T-helper 17 cell (primary cell): ENCODE measurements at regions not wholly inside any gene's neighbourhood (a gene's known extent, or its start where the extent isn't known, plus 50 kb on each side); places are given as distances from the start of the nearest gene placed in this dataset.

ENCODE experiments used
- ATAC-seq: fragments of 150-1000 bp; cut with Tn5 transposase; 2 replicates; pipeline ENCODE4 v1.10.0; 2021; ENCODE audit warnings: mild to moderate bottlenecking, moderate library complexity
- DNase-seq, 3 donors: peaks; one replicate each; pipeline versions ENCODE4 v3.0.0 to v3.0.0-alpha.2; 2020 to 2021
- H3K9me3 ChIP-seq: one replicate; pipeline ENCODE4 v1.7.0; 2013; ENCODE audit warnings: low read length, mild to moderate bottlenecking; ENCODE audit not compliant: control insufficient read depth, poor library complexity, severe bottlenecking
- H3K27ac Mint-ChIP-seq: one replicate; pipeline ENCODE4 v1.8.0; 2022; ENCODE audit warnings: mild to moderate bottlenecking, moderate library complexity, mixed read lengths
- H3K27me3 Mint-ChIP-seq: one replicate; pipeline ENCODE4 v1.8.0; 2022; ENCODE audit warnings: mixed read lengths
- H3K36me3 Mint-ChIP-seq: one replicate; pipeline ENCODE4 v1.8.0; 2022; ENCODE audit warnings: low read depth, mixed read lengths
- H3K4me1 Mint-ChIP-seq: one replicate; pipeline ENCODE4 v1.8.0; 2022; ENCODE audit warnings: mild to moderate bottlenecking, mixed read lengths
- H3K4me3 Mint-ChIP-seq: one replicate; pipeline ENCODE4 v1.8.0; 2022; ENCODE audit warnings: mild to moderate bottlenecking, moderate library complexity, mixed read lengths

DNA sequence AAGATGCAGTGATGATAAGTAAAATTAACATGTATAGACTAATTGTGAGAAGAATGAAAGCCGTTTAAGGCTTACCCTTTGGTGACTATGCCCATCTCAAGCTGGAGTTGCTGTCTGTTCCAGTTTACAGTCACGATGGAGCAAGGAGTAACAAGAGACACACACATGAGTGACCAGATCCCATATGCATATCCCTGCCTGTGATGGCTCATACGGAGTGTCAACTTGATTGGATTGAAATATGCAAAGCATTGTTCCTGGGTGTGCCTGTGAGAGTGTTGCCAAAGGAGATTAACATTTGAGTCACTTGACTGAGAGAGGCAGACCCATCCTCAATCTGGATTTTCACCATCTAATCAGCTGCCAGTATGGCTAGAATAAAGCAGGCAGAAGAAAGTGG is 786.8 kb downstream of the FAM181B start:
- Mint-ChIP-seq H3K4me1 (no peaks in the 10 kb centered on the region), H3K4me3 (no peak overlapping the region), H3K27me3 (no peaks in the 10 kb centered on the region), H3K36me3 (no peaks in the 10 kb centered on the region), H3K27ac (no peak overlapping the region)
- H3K9me3 ChIP-seq, result no peaks in the 10 kb centered on the region
- no peak for DNase-seq
- no peak for ATAC-seq

DNA sequence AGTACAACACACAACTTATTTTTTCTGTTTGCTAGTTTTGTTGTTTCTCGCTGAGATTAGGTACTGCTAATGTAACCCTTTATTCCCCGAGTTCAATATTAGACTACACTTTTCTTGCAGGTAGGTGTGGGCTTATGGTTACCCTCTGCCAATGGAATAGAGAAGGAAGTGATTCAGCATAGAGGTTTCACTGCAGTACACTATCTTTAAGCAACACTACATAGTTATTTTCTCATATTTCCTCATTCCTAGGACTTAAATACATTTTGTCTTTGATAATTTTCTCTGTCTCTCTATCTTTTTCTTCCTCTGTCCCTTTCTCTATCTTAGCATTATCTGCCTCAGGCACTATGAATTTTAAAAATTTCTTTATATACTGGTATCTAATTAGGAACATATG is 791.0 kb downstream of the FAM181B start:
- ATAC-seq (no peak), DNase-seq (no peak)
- Mint-ChIP-seq H3K27me3 (no peaks in the 10 kb centered on the region), H3K4me3 (no peak overlapping the region), H3K4me1 (no peaks in the 10 kb centered on the region), H3K36me3 (no peaks in the 10 kb centered on the region), H3K27ac (no peak overlapping the region)
- H3K9me3 ChIP-seq, result no peaks in the 10 kb centered on the region

DNA sequence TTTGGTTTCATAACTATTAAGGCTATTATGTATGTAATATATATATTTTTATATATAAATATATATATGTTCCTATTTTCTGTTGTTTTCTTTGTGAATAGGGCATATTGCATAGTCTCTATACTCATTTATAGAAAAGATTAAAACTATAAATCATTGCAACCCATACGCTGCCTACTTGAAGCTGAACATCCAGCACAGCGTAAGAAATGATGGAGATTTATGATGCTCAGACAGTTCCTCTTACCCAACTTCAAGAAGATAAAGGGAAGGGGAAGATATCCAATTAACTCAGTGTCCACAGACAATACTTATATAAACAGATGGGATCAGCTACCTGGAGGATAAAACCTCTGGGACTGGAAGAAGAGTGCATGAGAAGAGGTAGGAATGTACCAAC is 791.7 kb downstream of the FAM181B start:
- no peaks in the 10 kb centered on the region for H3K4me1 Mint-ChIP-seq
- no peaks in the 10 kb centered on the region for H3K36me3 Mint-ChIP-seq
- H3K4me3 Mint-ChIP-seq, result no peak overlapping the region
- no peaks in the 10 kb centered on the region for H3K9me3 ChIP-seq
- no peak overlapping the region for H3K27ac Mint-ChIP-seq
- no peak for ATAC-seq
- H3K27me3 Mint-ChIP-seq, result no peaks in the 10 kb centered on the region
- no peak for DNase-seq

DNA sequence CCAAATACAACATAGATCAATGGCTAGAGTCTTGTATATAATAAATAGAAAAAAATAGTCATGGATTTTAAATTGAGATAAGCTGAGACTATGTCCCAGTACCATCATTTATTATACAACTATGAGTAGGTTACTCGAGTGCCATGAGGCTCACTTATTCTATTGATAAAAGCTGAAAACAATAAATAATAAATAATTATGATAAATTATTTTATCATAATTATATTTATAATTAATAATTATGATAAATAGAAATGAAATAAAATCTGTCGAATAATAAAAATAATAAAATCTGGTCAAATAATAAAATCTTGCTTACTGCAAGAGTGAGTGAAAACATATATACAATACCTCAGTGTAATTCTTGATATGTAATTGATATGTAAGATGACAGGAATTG is 801.4 kb downstream of the FAM181B start:
- Mint-ChIP-seq H3K4me1 (no peaks in the 10 kb centered on the region), H3K27me3 (no peaks in the 10 kb centered on the region), H3K27ac (no peak overlapping the region), H3K4me3 (no peak overlapping the region), H3K36me3 (no peaks in the 10 kb centered on the region)
- no peak for DNase-seq
- no peak for ATAC-seq
- H3K9me3 ChIP-seq, result no peaks in the 10 kb centered on the region

DNA sequence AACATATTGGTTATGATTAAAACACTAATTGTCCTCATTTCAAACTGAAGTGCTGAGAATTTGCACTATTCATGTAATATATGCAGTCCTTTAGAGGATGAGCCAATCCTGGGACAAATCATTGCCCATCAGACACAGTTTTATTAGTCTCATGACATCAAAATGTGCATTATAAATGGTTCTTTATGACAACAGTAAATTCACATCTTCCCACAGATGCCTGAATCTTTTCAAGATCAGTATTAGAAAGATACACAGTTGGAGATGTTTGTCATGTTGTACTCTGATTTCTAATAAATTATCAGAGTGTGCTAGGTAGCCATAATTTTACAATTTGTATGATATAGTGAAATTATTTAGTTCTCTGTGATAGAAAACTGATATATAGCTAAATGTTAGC is 813.5 kb downstream of the FAM181B start:
- H3K9me3 ChIP-seq, result no peaks in the 10 kb centered on the region
- Mint-ChIP-seq H3K4me3 (no peak overlapping the region), H3K27ac (no peak overlapping the region), H3K36me3 (no peaks in the 10 kb centered on the region), H3K27me3 (no peaks in the 10 kb centered on the region), H3K4me1 (no peaks in the 10 kb centered on the region)
- no peak for DNase-seq
- no peak for ATAC-seq

DNA sequence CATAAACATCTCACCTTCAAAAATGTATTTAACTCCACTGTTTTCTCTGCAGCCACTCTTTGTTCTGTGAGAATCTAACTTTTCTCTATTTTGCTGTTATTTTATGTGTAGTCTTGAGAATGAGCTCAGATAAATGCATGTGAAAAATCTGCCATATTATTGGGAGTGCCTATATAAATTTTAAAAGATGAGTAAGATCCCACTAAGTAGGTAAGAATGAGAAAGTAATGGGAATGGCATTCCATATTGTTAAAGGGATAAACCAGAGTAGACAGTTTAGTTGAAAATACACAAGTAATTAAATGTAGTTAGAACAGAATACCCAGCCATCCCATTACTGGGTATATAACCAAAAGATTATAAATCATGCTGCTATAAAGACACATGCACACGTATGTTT is 817.2 kb downstream of the FAM181B start:
- H3K9me3 ChIP-seq, result no peaks in the 10 kb centered on the region
- H3K27ac Mint-ChIP-seq, result no peak overlapping the region
- no peaks in the 10 kb centered on the region for H3K36me3 Mint-ChIP-seq
- ATAC-seq, result no peak
- no peak for DNase-seq
- no peaks in the 10 kb centered on the region for H3K27me3 Mint-ChIP-seq
- H3K4me1 Mint-ChIP-seq, result peaks cover 4% of the 10 kb centered on the region
- H3K4me3 Mint-ChIP-seq, result no peak overlapping the region

DNA sequence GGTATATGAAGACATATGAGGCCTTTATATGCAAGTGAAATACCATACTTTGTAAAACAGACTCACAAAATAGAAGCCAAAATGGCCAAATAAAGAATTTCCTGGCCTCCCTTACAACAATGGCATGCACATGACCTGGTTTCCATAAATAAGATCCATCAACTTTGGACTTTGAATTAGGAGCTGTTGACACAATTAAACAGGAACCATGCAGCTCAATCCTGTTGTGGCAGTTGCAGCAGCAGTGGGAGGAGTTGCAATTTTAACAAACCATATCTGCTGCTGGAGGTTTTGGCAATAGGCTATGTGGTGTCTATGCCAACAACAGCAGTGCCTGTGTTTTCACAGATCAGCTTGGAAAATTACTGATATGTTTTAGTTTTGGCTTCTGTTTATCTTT is 818.6 kb downstream of the FAM181B start:
- Mint-ChIP-seq H3K27ac (no peak overlapping the region), H3K4me1 (peaks cover 4% of the 10 kb centered on the region), H3K27me3 (no peaks in the 10 kb centered on the region), H3K36me3 (no peaks in the 10 kb centered on the region), H3K4me3 (no peak overlapping the region)
- no peaks in the 10 kb centered on the region for H3K9me3 ChIP-seq
- DNase-seq (no peak), ATAC-seq (no peak)

DNA sequence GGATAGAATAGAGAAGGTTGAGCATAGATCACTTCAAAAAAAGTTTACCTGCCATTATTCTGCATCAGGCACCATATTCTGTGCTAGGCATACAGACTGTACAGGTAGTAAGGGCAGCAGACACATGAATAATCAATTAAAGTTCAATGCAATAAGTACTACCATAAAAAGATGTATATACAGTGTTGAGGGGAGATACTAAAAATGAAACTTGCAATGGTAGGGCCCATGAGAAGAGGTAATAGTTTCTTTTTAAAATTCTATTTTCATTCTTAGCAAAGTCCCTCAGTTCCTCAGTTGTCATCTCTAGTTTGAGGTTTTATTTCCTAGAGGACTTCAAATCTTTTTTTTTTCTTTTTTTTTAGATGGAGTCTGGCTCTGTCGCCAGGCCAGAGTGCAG is 819.9 kb downstream of the FAM181B start:
- Mint-ChIP-seq H3K4me3 (no peak overlapping the region), H3K27ac (no peak overlapping the region), H3K27me3 (no peaks in the 10 kb centered on the region), H3K4me1 (peaks cover 4% of the 10 kb centered on the region), H3K36me3 (no peaks in the 10 kb centered on the region)
- no peak for ATAC-seq
- no peaks in the 10 kb centered on the region for H3K9me3 ChIP-seq
- no peak for DNase-seq

DNA sequence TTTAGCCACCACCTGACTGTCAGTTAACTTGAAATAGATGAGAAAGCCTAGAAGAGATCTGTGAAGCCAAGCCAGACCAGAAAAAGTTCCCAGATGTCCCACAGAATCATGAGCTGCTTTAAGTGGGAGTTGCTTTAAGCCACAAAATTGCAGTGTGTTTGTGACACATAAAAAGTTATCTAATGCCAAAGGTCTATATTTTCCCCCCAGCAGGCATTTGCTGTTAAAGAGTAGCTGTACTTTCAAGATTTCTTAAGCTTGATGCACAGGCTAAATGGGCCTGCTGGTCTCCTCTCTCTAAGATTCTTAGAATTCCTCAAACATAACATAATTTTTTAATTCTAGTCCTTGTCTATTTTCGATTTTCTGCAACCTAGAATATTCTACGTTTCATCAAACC is 825.7 kb downstream of the FAM181B start:
- no peak for ATAC-seq
- Mint-ChIP-seq H3K4me3 (no peak overlapping the region), H3K27ac (no peak overlapping the region), H3K27me3 (no peaks in the 10 kb centered on the region), H3K4me1 (peaks cover 4% of the 10 kb centered on the region), H3K36me3 (no peaks in the 10 kb centered on the region)
- DNase-seq, result no peak
- no peaks in the 10 kb centered on the region for H3K9me3 ChIP-seq

DNA sequence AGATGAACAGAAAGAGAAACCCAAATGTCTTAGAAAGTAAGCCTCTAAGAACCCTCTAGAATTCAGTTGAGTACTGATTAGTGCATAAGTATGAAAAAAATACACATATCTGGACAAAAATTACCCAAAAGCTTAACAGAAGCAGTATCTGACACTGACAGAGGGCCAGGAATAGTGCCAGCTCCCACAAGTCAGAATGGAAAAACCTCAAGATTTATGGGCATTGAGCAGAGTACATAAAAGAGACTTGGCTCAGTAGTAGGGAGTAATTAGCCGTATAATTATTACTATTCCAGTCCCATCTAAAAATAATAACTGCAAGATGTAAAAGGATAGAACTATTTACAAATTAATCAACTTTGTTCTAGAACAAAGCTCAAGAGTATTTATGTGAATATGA is 834.5 kb downstream of the FAM181B start:
- Mint-ChIP-seq H3K4me1 (no peaks in the 10 kb centered on the region), H3K4me3 (no peak overlapping the region), H3K27me3 (no peaks in the 10 kb centered on the region), H3K27ac (no peak overlapping the region), H3K36me3 (no peaks in the 10 kb centered on the region)
- no peaks in the 10 kb centered on the region for H3K9me3 ChIP-seq
- no peak for DNase-seq
- no peak for ATAC-seq

DNA sequence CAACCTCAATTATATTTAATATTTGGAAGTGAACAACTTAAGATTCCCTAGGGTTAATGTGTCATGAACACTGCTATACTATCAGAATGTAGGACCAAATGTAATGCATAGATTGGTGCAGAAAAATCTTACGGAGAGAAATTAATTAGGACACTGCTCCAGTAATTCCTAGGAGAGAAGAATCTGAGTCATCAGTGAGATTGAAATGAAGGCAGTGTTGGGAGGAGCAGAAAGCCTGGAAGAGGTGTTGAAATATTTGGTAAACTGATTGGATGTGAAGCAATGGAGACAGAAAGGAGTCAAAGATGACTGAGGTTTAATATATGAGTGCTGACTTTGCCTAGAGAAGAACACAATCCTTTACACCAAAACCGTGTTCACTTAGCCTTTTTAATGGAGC is 836.0 kb downstream of the FAM181B start:
- Mint-ChIP-seq H3K4me3 (no peak overlapping the region), H3K27me3 (no peaks in the 10 kb centered on the region), H3K27ac (no peak overlapping the region), H3K4me1 (no peaks in the 10 kb centered on the region), H3K36me3 (no peaks in the 10 kb centered on the region)
- DNase-seq (no peak), ATAC-seq (no peak)
- no peaks in the 10 kb centered on the region for H3K9me3 ChIP-seq

DNA sequence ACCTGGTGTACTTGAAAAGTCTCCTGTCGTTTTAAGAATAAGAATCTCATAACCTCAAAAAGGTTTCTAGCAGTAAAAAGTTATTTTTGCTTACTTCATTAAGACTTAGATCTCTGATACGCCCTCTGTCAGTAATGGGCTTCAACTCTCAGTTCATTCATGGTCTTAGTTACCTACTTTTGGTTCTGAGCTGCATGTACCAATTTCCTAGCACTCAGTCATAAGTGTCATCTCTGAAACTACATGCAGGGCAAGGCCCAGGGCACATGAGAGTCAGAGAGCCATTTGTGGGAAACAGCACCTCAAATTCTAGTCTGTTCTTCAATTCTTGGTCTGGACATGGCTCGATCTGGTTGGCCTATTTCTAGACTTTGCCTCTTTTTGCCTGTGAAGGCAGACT is 838.4 kb downstream of the FAM181B start:
- H3K9me3 ChIP-seq, result no peaks in the 10 kb centered on the region
- Mint-ChIP-seq H3K4me3 (no peak overlapping the region), H3K4me1 (no peaks in the 10 kb centered on the region), H3K27ac (no peak overlapping the region), H3K27me3 (no peaks in the 10 kb centered on the region), H3K36me3 (no peaks in the 10 kb centered on the region)
- DNase-seq, result no peak
- ATAC-seq, result no peak

DNA sequence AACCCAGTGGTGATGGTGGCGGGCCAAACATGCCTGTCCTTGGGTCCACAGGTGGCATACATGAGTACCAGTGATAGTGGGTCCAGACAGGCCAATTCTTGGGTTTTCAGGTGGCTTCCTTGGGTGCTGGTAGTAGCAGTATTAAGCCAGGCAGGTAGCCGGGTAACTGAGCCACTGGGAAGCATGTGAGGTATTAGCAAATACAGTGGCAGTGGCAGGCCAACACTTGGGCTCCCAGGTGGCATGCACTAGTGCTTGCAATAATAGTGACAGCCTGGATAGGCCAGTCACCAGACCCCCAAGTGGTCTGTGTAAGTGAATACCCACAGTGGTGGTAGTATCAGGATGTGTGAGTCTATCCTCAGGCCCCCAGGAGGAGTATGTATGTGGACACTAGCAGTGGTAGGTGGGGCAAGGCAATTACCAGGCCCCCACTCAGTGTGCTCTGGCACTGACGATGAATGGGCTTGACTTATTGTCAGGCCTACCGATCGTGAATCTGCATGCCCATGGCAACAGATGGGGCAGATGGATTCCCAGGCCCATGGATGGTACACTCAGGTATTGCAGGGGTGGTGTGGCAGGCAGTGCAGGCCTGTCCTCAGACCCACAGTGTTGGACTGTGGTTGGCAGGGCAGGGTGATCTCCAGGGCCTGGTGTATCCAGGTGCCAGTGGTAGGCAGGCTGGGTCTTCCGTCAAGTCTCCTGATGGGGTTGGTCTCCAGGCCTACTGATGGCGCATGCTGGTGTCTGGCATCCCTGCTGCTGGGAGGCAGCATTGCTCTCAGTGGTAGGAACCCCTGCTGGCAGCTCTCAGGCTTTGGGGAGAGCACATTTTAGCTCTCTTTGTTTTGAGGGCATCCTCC is 840.7 kb downstream of the FAM181B start:
- ATAC-seq (no peak), DNase-seq (no peak)
- Mint-ChIP-seq H3K36me3 (no peaks in the 10 kb centered on the region), H3K4me3 (no peak overlapping the region), H3K4me1 (no peaks in the 10 kb centered on the region), H3K27me3 (no peaks in the 10 kb centered on the region), H3K27ac (no peak overlapping the region)
- H3K9me3 ChIP-seq, result no peaks in the 10 kb centered on the region

DNA sequence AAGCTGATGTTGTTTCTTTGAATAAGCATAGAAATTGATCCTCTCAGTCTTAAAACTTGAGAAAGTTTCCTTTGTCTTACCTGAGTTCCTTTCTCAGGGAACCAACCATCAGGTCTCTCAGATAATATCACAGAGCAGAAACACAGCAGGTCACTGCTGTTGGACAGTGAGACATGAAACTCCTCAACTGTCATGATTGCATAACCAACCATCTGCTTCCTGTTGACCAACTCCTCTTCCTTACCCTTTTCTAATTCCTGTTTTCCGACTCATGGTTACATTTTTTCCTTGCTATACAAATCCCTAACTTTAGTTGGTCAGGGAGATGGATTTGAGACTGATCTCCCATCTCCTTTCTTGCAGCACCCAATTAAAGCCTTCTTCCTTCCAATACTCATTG is 845.3 kb downstream of the FAM181B start:
- Mint-ChIP-seq H3K4me1 (no peaks in the 10 kb centered on the region), H3K4me3 (no peak overlapping the region), H3K27ac (no peak overlapping the region), H3K36me3 (no peaks in the 10 kb centered on the region), H3K27me3 (no peaks in the 10 kb centered on the region)
- ATAC-seq (no peak), DNase-seq (no peak)
- no peaks in the 10 kb centered on the region for H3K9me3 ChIP-seq
